Epithelial cell of esophagus (primary cell): ENCODE measurements at regions not wholly inside any gene's neighbourhood (a gene's known extent, or its start where the extent isn't known, plus 50 kb on each side); places are given as distances from the start of the nearest gene placed in this dataset.

Source experiments
- DNase-seq: peaks from one replicate; pipeline ENCODE4 v3.0.0; 2010; ENCODE audit warnings: low read depth
- H3K4me3 ChIP-seq: 2 replicates; pipeline ENCODE4 v1.5.1; 2011; ENCODE audit warnings: mild to moderate bottlenecking, low read length, control low read depth
- TF ChIP-seq, protein P1 (sequence below): IDR thresholded peaks from 2 replicates; pipeline ENCODE4 v1.5.1; 2011; ENCODE audit warnings: low read depth, mild to moderate bottlenecking, low read length, control low read depth, inconsistent platforms; ENCODE audit not compliant: insufficient read depth; ENCODE audit errors: missing control alignments

DNA sequence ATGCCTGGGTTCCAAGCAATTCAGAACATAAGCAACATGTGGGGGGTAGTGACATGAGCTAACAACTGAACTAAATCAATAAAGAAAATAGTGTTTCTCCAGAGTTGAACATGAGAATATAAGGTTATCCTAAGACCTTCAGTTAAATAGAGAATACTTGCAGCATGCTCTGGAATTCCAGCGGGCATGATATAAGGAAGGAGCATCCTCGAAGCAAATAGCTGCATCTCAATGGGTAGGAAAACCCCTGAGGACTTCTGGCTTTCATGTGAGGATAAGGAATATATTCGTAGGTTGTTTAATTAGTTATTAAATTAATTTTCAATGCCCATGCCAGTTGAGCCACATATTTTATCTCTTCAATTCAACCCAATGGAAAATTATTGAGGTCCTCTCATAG lies 631.2 kb upstream of the EPHA7 start:
- DNase-seq, result no peak
- no peak overlapping the region for H3K4me3 ChIP-seq
- TF ChIP-seq, protein P1, sequence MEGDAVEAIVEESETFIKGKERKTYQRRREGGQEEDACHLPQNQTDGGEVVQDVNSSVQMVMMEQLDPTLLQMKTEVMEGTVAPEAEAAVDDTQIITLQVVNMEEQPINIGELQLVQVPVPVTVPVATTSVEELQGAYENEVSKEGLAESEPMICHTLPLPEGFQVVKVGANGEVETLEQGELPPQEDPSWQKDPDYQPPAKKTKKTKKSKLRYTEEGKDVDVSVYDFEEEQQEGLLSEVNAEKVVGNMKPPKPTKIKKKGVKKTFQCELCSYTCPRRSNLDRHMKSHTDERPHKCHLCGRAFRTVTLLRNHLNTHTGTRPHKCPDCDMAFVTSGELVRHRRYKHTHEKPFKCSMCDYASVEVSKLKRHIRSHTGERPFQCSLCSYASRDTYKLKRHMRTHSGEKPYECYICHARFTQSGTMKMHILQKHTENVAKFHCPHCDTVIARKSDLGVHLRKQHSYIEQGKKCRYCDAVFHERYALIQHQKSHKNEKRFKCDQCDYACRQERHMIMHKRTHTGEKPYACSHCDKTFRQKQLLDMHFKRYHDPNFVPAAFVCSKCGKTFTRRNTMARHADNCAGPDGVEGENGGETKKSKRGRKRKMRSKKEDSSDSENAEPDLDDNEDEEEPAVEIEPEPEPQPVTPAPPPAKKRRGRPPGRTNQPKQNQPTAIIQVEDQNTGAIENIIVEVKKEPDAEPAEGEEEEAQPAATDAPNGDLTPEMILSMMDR, result no peak

DNA sequence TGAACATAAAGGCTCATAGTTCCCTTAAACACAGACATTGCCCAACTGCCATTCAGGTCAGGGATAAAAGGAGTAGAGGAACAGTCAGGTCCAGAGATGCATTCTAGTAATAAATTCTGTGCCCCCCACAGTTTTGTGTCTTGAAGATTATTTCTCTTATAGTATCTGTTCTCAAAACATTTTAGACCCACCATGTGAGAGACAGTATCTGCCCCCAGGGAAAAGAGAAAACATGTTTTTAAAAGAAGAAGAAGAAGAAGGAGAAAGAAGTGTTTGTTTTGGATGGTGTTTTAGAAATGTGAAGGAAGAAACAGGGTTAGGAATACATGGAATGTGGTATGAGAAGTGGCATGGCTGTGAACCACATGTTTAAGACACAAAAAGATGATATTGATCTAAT lies 629.6 kb upstream of the EPHA7 start:
- H3K4me3 ChIP-seq, result no peak overlapping the region
- DNase-seq, result no peak
- TF ChIP-seq, protein P1, result no peak

DNA sequence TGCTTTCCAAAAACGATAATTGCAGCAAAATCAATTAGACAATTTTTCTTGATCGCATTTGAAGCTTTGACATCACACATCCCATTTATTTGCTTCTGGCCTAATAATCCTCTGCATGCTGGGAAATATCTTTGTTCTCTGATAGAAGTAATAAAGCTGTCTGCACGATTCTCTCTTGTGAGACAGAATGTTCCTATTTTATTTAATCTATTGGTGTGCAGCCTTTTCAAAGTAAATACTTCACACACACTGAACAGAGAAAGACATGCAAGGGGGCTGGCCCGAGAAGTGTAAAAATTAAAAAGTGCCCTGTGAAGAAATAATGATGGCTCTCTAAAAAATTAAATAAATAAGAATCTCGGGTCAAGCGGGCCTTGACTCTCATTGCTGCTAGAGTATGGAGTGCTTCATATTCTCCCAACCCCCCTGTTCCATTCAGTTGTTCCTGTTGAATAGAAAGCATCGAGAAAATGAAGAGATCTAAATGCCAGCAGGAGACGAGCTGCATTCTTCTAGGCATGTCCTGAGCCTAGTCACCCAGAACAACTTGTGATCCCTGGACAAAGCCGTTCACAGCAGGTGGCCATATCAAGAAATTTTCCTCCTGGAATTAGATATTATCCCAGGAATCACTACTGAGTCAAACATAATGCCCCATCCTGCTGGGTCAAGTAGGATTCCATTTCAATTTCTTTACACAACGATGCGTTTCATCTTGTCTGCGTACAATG lies 625.9 kb upstream of the EPHA7 start:
- TF ChIP-seq, protein P1, result no peak
- no peak for DNase-seq

DNA sequence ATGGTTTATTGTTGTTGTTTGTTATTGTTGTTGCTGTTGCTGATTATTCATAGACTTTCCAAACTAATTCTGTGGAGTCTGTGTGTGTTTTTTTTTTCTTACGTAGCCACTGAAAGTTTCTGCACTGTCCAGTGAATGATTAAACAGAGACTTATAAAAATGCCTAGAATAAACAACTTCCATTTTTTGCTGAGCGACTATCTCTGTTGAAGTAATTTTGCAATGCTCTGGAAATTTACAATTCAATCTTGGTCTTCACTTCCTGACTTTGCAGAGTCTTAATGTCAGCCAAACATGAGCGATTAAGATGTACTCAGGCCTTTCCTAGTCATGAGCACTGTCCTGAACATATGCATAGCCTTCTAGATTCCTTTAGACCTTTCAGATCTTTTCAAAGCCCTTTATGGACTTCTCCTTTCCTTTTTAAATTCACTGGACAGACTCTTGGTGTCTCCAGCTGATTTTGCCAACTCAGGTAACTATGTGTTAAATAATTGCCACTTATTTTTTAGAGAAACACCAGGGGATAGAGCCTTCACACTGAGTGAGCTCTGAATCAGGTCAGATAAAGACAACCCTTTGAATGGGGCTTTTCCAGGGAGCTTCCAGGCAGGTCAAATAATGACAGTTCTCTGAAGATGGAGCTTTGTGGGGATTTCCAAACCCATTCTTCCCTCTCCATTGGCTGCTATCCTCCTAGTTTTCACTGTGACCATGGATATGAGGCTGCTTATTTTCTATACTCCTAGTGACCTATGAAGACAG lies 622.8 kb upstream of the EPHA7 start:
- H3K4me3 ChIP-seq, result no peak overlapping the region
- DNase-seq, result no peak
- TF ChIP-seq, protein P1, result no peak

More for the DNA sequence above, 625.9 kb upstream of the EPHA7 start:
- no peak overlapping the region for H3K4me3 ChIP-seq

DNA sequence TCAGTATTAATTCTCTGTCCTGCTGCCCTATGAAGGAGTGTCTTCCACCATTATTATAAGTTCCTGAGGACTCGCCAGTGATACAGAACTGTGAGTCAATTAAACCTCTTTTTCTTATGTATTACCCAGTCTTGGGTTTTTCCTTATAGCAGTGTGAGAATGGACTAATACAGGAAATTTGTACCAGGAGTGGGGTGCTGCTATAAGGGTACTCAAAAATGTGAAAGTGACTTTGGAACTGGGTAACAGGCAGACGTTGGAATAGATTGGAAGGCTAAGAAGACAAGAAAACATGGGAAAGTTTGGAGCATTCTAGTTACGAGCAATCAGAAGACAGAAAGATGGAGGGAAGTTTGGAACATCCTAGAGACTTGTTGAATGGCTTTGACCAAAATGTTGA lies 616.7 kb upstream of the EPHA7 start:
- H3K4me3 ChIP-seq, result no peak overlapping the region
- TF ChIP-seq, protein P1, result no peak
- DNase-seq, result no peak

DNA sequence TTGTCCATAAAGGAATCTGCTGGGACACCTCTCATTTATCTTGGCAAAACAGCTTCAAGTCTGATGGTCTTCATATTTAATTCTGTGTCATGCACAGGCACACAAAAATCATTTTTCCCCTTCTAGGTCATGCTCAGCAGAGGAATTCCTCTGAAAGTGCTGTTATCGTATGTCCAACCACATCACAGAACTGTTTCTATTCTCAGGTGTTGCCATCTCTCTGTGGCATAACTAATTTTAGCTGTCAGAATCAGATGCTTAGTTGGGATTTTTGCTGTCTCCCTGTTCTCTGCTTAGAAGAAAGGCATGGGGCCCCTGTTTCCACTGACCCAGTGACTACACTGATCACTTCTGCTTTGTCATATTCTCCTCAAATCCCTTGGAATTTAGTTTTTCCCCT lies 608.0 kb upstream of the EPHA7 start:
- TF ChIP-seq, protein P1, result no peak
- no peak overlapping the region for H3K4me3 ChIP-seq
- DNase-seq, result no peak
